Kidney (tissue), 13 donors: ENCODE measurements at regions not wholly inside any gene's neighbourhood (a gene's known extent, or its start where the extent isn't known, plus 50 kb on each side); places are given as distances from the start of the nearest gene placed in this dataset.

Source experiments
- DNase-seq, 5 donors: peaks; one replicate each; pipeline ENCODE4 v3.0.0-alpha.2; 2013 to 2020
- FAIRE-seq: peaks from 2 replicates; lab custom pipeline; 2012; peaks lifted over from hg19 to GRCh38; lab: Jason Lieb, UNC
- H3K27ac ChIP-seq, 2 donors: one replicate each; pipeline ENCODE4 v1.7.0; 2013; ENCODE audit warnings: low read depth in 2 of 2, low read length in 2 of 2, inconsistent platforms in 1 of 2
- H3K27me3 ChIP-seq: one replicate; pipeline ENCODE4 v1.7.1; 2013; ENCODE audit warnings: low read length, inconsistent platforms; ENCODE audit not compliant: control insufficient read depth, insufficient read depth
- H3K36me3 ChIP-seq, 3 donors: one replicate each; pipeline versions ENCODE4 v1.7.0 to v1.7.1; 2013; ENCODE audit warnings: low read length in 3 of 3, control low read depth in 1 of 3, inconsistent platforms in 1 of 3; ENCODE audit not compliant: insufficient read depth in 3 of 3, control insufficient read depth in 2 of 3
- H3K4me1 ChIP-seq, 3 donors: one replicate each; pipeline versions ENCODE4 v1.7.0 to v1.7.1; 2013; ENCODE audit warnings: low read length in 3 of 3, inconsistent platforms in 1 of 3, low read depth in 1 of 3; ENCODE audit not compliant: control insufficient read depth in 2 of 3, insufficient read depth in 2 of 3
- H3K4me3 ChIP-seq, 3 donors: one replicate each; pipeline versions ENCODE4 v1.7.0 to v1.8.1; 2013; ENCODE audit warnings: low read length in 3 of 3, control low read depth in 1 of 3, inconsistent platforms in 1 of 3
- H3K9ac ChIP-seq, 3 donors: one replicate each; pipeline versions ENCODE4 v1.7.0 to v1.7.1; 2013; ENCODE audit warnings: low read length in 3 of 3, control low read depth in 1 of 3, inconsistent platforms in 1 of 3
- H3K9me3 ChIP-seq, 3 donors: one replicate each; pipeline versions ENCODE4 v1.7.0 to v1.7.1; 2013; ENCODE audit warnings: low read length in 3 of 3, control low read depth in 1 of 3, inconsistent platforms in 1 of 3; ENCODE audit not compliant: control insufficient read depth in 2 of 3, insufficient read depth in 1 of 3
- intact Hi-C: fragments of 100-400 bp; cut with DNase I; formaldehyde crosslinking; loops from one replicate; pipeline ENCODE4 v1.11.1; 2022
- TF ChIP-seq, protein P1 (sequence below): IDR thresholded peaks from 3 replicates; pipeline ENCODE4 v1.5.1; 2012; ENCODE audit warnings: mild to moderate bottlenecking, moderate library complexity, borderline replicate concordance; ENCODE audit not compliant: insufficient read depth; ENCODE audit errors: extremely low read depth
- donor health status: control.
- donor health status: control.
- donor health status: control.
- donor health status: control.
- donor health status: control.
- donor health status: DM: yes; HTN: yes; CAD: no.
- donor health status: Normal renal cell carcinoma (clear cell type).

GRCh38 chr3:68424796-68425460, 507.4 kb downstream of the TAFA4 start:
- Histone ChIP-seq H3K36me3 (no peaks in the 10 kb centered on the region), H3K9me3 (no peaks in the 10 kb centered on the region), H3K27ac (no peak overlapping the region), H3K4me3 (no peak overlapping the region), H3K27me3 (no peaks in the 10 kb centered on the region), H3K4me1 (no peaks in the 10 kb centered on the region), H3K9ac (no peak overlapping the region)
- TF ChIP-seq, protein P1, sequence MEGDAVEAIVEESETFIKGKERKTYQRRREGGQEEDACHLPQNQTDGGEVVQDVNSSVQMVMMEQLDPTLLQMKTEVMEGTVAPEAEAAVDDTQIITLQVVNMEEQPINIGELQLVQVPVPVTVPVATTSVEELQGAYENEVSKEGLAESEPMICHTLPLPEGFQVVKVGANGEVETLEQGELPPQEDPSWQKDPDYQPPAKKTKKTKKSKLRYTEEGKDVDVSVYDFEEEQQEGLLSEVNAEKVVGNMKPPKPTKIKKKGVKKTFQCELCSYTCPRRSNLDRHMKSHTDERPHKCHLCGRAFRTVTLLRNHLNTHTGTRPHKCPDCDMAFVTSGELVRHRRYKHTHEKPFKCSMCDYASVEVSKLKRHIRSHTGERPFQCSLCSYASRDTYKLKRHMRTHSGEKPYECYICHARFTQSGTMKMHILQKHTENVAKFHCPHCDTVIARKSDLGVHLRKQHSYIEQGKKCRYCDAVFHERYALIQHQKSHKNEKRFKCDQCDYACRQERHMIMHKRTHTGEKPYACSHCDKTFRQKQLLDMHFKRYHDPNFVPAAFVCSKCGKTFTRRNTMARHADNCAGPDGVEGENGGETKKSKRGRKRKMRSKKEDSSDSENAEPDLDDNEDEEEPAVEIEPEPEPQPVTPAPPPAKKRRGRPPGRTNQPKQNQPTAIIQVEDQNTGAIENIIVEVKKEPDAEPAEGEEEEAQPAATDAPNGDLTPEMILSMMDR = no peak
- no peak for DNase-seq
- FAIRE-seq = no peak
- intact Hi-C loops = no loop called here

- Histone ChIP-seq H3K4me1 (no peaks in the 10 kb centered on the region), H3K27me3 (no peaks in the 10 kb centered on the region), H3K27ac (no peak overlapping the region), H3K4me3 (no peak overlapping the region), H3K9me3 (no peaks in the 10 kb centered on the region), H3K9ac (no peak overlapping the region), H3K36me3 (no peaks in the 10 kb centered on the region)
- no peak for DNase-seq
- FAIRE-seq = no peak
- intact Hi-C loops = no loop called here
- TF ChIP-seq, protein P1 = no peak
Observed at GRCh38 chr3:68408626-68409025, 523.7 kb downstream of the TAFA4 start.

GRCh38 chr3:68403741-68404140, 528.6 kb downstream of the TAFA4 start:
- TF ChIP-seq, protein P1 = no peak
- H3K9ac ChIP-seq = no peak overlapping the region
- no peak for DNase-seq

More at GRCh38 chr3:68403741-68404140, 528.6 kb downstream of the TAFA4 start:
- no peaks in the 10 kb centered on the region for H3K9me3 ChIP-seq
- no peaks in the 10 kb centered on the region for H3K36me3 ChIP-seq
- FAIRE-seq = no peak
- intact Hi-C loops = no loop called here
- H3K27me3 ChIP-seq = no peaks in the 10 kb centered on the region
- H3K4me3 ChIP-seq = no peak overlapping the region
- H3K4me1 ChIP-seq = no peaks in the 10 kb centered on the region
- no peak overlapping the region for H3K27ac ChIP-seq
